Esophagus squamous epithelium (tissue), 4 donors: ENCODE measurements at regions not wholly inside any gene's neighbourhood (a gene's known extent, or its start where the extent isn't known, plus 50 kb on each side); places are given as distances from the start of the nearest gene placed in this dataset.

Experiments
- POLR2A ChIP-seq, 4 donors: fragments of 450-650 bp; IDR thresholded peaks; one replicate each; pipeline ENCODE4 v1.6.1; 2017; ENCODE audit warnings: antibody characterized with exemption in 4 of 4, mild to moderate bottlenecking in 4 of 4, moderate library complexity in 3 of 4
- TF ChIP-seq, protein P1 (sequence below), 6 experiments: fragments of 450-650 bp in 4 of 6; fragments of 200-600 bp in 2 of 6; sonication (generic) in 2 of 6; IDR thresholded peaks; one replicate each; pipeline ENCODE4 v1.5.1; 2016 to 2019; ENCODE audit warnings: antibody characterized with exemption in 6 of 6, mild to moderate bottlenecking in 4 of 6, moderate library complexity in 4 of 6

DNA sequence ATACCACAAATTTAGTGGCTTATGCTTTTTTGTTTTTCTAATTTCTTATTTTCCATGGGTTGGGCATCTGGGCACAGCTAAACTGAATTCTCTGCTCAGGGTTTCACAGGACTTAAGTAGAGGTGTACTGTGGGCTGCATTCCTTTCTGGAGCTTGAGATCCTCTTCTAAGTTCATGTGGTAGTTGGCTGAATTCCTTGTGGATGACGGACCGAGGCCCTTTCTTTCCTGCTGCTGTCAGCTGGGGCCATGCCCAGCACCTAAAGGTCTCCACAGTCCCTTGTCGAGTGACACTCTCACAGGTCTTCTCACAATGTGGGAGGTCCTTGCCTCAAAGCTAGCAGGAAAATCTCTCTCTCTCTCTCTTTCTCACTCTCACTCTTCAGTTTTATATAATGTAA, 433.5 kb upstream of the LRATD1 start:
- TF ChIP-seq, protein P1, sequence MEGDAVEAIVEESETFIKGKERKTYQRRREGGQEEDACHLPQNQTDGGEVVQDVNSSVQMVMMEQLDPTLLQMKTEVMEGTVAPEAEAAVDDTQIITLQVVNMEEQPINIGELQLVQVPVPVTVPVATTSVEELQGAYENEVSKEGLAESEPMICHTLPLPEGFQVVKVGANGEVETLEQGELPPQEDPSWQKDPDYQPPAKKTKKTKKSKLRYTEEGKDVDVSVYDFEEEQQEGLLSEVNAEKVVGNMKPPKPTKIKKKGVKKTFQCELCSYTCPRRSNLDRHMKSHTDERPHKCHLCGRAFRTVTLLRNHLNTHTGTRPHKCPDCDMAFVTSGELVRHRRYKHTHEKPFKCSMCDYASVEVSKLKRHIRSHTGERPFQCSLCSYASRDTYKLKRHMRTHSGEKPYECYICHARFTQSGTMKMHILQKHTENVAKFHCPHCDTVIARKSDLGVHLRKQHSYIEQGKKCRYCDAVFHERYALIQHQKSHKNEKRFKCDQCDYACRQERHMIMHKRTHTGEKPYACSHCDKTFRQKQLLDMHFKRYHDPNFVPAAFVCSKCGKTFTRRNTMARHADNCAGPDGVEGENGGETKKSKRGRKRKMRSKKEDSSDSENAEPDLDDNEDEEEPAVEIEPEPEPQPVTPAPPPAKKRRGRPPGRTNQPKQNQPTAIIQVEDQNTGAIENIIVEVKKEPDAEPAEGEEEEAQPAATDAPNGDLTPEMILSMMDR (IDR thresholded peaks at IDR 0.05) = no peak
- no peak for TF ChIP-seq POLR2A (IDR thresholded peaks at IDR 0.05)
